IMR-90 (cell line): ENCODE measurements at regions not wholly inside any gene's neighbourhood (a gene's known extent, or its start where the extent isn't known, plus 50 kb on each side); places are given as distances from the start of the nearest gene placed in this dataset.

Source experiments
- BHLHE40 ChIP-seq: fragments of 150-350 bp; IDR thresholded peaks from 2 replicates; pipeline ENCODE4 v1.6.1; 2016; ENCODE audit warnings: mild to moderate bottlenecking, low read depth, low read length
- CEBPB ChIP-seq: IDR thresholded peaks from 2 replicates; pipeline ENCODE4 v1.6.1; 2012; ENCODE audit warnings: low read depth, low read length, improper control_type of control experiment
- FOS ChIP-seq: fragments of 150-350 bp; IDR thresholded peaks from 2 replicates; pipeline ENCODE4 v1.6.1; 2016; ENCODE audit warnings: low read depth, low read length
- MAFK ChIP-seq: IDR thresholded peaks from 2 replicates; pipeline ENCODE4 v1.6.1; 2012; ENCODE audit warnings: low read depth, low read length, improper control_type of control experiment
- MAZ ChIP-seq: IDR thresholded peaks from 2 replicates; pipeline ENCODE4 v1.6.1; 2012; ENCODE audit warnings: low read depth, mild to moderate bottlenecking, low read length, improper control_type of control experiment, moderate library complexity, borderline replicate concordance
- MXI1 ChIP-seq: IDR thresholded peaks from 2 replicates; pipeline ENCODE4 v1.6.1; 2012; ENCODE audit warnings: low read depth, mild to moderate bottlenecking, low read length, moderate library complexity, borderline replicate concordance
- POLR2A ChIP-seq: IDR thresholded peaks from 2 replicates; pipeline ENCODE4 v1.6.1; 2012; ENCODE audit warnings: mild to moderate bottlenecking, low read depth, low read length
- RAD21 ChIP-seq: IDR thresholded peaks from 2 replicates; pipeline ENCODE4 v1.6.1; 2012; ENCODE audit warnings: low read length, improper control_type of control experiment
- RCOR1 ChIP-seq: IDR thresholded peaks from 2 replicates; pipeline ENCODE4 v1.6.1; 2012; ENCODE audit warnings: mild to moderate bottlenecking, low read length, improper control_type of control experiment; ENCODE audit not compliant: insufficient replicate concordance
- RFX5 ChIP-seq: IDR thresholded peaks from 2 replicates; pipeline ENCODE4 v1.8.0; 2012; ENCODE audit warnings: low read depth, mild to moderate bottlenecking, low read length, moderate library complexity
- SMC3 ChIP-seq: fragments of 150-350 bp; IDR thresholded peaks from 2 replicates; pipeline ENCODE4 v1.6.1; 2016; ENCODE audit warnings: low read depth, mild to moderate bottlenecking, antibody characterized with exemption, low read length, moderate library complexity
- TF ChIP-seq, protein P1 (sequence below): conservative IDR thresholded peaks from 2 replicates; pipeline ENCODE4 v1.5.1; 2012; ENCODE audit warnings: mild to moderate bottlenecking, low read depth, low read length, improper control_type of control experiment
- TF ChIP-seq, protein P2 (sequence below): fragments of 150-350 bp; IDR thresholded peaks from 2 replicates; pipeline ENCODE4 v1.6.1; 2017; ENCODE audit warnings: mild to moderate bottlenecking, antibody characterized with exemption, low read length, low read depth
- TF ChIP-seq, protein P3 (sequence below): fragments of 150-350 bp; IDR thresholded peaks from 2 replicates; pipeline ENCODE4 v1.6.1; 2016; ENCODE audit warnings: low read depth, mild to moderate bottlenecking, low read length, moderate library complexity, borderline replicate concordance

DNA sequence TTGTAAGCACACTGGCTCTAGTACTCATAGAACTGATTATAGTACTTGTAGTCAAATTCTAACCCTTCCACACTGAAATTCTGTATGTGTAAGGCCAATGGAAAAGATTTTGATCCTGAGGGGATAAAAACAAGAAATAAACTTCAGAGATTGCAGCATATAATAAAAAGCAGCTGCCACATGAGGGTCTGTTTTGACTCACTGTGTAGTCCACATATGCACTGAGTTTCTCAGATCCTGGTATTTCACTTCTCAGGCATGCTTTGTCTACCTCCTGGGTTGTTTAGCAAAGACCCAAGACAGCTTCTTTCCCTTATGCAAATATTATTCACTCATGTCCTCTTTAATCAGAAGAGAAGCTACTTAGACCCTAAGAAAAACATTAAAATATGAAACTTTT is 71.1 kb upstream of the SLC5A12 start:
- no peak for TF ChIP-seq POLR2A
- TF ChIP-seq, protein P1, sequence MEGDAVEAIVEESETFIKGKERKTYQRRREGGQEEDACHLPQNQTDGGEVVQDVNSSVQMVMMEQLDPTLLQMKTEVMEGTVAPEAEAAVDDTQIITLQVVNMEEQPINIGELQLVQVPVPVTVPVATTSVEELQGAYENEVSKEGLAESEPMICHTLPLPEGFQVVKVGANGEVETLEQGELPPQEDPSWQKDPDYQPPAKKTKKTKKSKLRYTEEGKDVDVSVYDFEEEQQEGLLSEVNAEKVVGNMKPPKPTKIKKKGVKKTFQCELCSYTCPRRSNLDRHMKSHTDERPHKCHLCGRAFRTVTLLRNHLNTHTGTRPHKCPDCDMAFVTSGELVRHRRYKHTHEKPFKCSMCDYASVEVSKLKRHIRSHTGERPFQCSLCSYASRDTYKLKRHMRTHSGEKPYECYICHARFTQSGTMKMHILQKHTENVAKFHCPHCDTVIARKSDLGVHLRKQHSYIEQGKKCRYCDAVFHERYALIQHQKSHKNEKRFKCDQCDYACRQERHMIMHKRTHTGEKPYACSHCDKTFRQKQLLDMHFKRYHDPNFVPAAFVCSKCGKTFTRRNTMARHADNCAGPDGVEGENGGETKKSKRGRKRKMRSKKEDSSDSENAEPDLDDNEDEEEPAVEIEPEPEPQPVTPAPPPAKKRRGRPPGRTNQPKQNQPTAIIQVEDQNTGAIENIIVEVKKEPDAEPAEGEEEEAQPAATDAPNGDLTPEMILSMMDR, result no peak
- no peak for TF ChIP-seq MXI1
- TF ChIP-seq MAFK, result no peak
- TF ChIP-seq RAD21, result no peak
- TF ChIP-seq MAZ, result no peak
- TF ChIP-seq BHLHE40, result no peak
- no peak for TF ChIP-seq SMC3
- no peak for TF ChIP-seq RFX5
- TF ChIP-seq RCOR1, result no peak
- TF ChIP-seq FOS, result no peak
- TF ChIP-seq CEBPB, result no peak
- TF ChIP-seq, protein P2, sequence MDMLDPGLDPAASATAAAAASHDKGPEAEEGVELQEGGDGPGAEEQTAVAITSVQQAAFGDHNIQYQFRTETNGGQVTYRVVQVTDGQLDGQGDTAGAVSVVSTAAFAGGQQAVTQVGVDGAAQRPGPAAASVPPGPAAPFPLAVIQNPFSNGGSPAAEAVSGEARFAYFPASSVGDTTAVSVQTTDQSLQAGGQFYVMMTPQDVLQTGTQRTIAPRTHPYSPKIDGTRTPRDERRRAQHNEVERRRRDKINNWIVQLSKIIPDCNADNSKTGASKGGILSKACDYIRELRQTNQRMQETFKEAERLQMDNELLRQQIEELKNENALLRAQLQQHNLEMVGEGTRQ, result no peak
- TF ChIP-seq, protein P3, sequence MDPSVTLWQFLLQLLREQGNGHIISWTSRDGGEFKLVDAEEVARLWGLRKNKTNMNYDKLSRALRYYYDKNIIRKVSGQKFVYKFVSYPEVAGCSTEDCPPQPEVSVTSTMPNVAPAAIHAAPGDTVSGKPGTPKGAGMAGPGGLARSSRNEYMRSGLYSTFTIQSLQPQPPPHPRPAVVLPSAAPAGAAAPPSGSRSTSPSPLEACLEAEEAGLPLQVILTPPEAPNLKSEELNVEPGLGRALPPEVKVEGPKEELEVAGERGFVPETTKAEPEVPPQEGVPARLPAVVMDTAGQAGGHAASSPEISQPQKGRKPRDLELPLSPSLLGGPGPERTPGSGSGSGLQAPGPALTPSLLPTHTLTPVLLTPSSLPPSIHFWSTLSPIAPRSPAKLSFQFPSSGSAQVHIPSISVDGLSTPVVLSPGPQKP, result no peak
